ENCODE measurements at regions not wholly inside any gene's neighbourhood (a gene's known extent, or its start where the extent isn't known, plus 50 kb on each side); places are given as distances from the start of the nearest gene placed in this dataset.

GRCh38 chr9:36728651-36729520 lies 156.2 kb downstream of the MELK start:
- no peak overlapping the region for H3K27ac ChIP-seq (ENCODE audit: low read length)
- H3K36me3 ChIP-seq (ENCODE audit: control insufficient read depth in 1 of 2, insufficient read depth in 2 of 2, low read length in 2 of 2), result no peaks in the 10 kb centered on the region
- H3K4me3 ChIP-seq (ENCODE audit: low read depth in 1 of 2, low read length in 2 of 2), result no peak overlapping the region
- no peaks in the 10 kb centered on the region for H3K4me1 ChIP-seq (ENCODE audit: control insufficient read depth in 1 of 2, insufficient read depth in 2 of 2, low read length in 2 of 2)
- no peaks in the 10 kb centered on the region for H3K9me3 ChIP-seq (ENCODE audit: control insufficient read depth in 1 of 2, low read length in 2 of 2)
- H3K27me3 ChIP-seq (ENCODE audit: low read depth, low read length), result no peaks in the 10 kb centered on the region

- H3K9me3 ChIP-seq (ENCODE audit: control insufficient read depth in 1 of 2, low read length in 2 of 2), result no peaks in the 10 kb centered on the region
- no peaks in the 10 kb centered on the region for H3K27me3 ChIP-seq (ENCODE audit: low read depth, low read length)
- no peak overlapping the region for H3K27ac ChIP-seq (ENCODE audit: low read length)
- H3K36me3 ChIP-seq (ENCODE audit: control insufficient read depth in 1 of 2, insufficient read depth in 2 of 2, low read length in 2 of 2), result no peaks in the 10 kb centered on the region
- H3K4me1 ChIP-seq (ENCODE audit: control insufficient read depth in 1 of 2, insufficient read depth in 2 of 2, low read length in 2 of 2), result no peaks in the 10 kb centered on the region
- no peak overlapping the region for H3K4me3 ChIP-seq (ENCODE audit: low read depth in 1 of 2, low read length in 2 of 2)
Measured at GRCh38 chr9:36729906-36730305, 157.2 kb downstream of the MELK start.

GRCh38 chr9:36730414-36730813 lies 157.7 kb downstream of the MELK start:
- Histone ChIP-seq H3K9me3 (ENCODE audit: control insufficient read depth in 1 of 2, low read length in 2 of 2) (no peaks in the 10 kb centered on the region), H3K4me3 (ENCODE audit: low read depth in 1 of 2, low read length in 2 of 2) (no peak overlapping the region), H3K27me3 (ENCODE audit: low read depth, low read length) (no peaks in the 10 kb centered on the region), H3K27ac (ENCODE audit: low read length) (no peak overlapping the region), H3K4me1 (ENCODE audit: control insufficient read depth in 1 of 2, insufficient read depth in 2 of 2, low read length in 2 of 2) (no peaks in the 10 kb centered on the region), H3K36me3 (ENCODE audit: control insufficient read depth in 1 of 2, insufficient read depth in 2 of 2, low read length in 2 of 2) (no peaks in the 10 kb centered on the region)

DNA sequence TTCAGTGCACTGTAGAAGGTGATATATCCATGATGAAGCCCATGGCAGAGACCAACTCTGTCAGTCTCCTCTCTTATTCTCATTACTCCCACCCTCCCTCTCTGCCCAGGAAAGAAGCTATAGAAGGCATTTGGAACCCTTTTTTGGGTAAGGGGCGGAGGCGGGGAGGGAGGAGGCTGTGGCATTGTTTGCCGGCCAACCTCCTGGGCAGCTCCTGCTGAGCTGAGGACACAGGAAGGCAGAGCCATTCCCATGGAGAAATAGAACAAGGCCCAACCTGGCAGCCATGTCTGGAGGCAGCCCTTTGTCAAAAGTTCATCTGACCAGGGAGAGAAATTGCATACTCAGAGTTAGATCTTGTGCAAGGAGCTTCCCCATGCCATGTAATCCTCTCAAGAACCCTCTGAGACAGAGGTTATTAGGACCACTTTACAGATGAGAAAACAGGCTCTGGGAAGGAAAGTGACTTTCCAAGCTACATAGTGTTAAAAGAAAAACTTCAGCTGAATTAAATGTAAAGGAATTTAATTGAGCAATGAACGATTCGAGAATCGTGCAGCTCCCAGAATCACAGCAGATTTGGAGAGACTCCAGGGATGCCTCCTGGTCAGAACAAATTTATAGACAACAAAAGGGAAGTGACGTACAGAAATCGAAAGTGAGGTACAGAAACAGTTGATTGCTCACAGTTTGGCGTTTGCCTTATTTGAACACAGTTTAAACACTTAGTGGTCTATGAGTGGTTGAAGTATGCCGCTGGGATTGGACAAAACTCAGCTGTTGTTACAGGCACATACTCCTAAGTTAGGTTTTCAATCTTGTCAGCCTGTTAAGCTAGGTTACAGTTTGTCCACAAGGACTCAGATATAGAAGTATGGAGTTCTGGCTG lies 158.6 kb downstream of the MELK start:
- no peak overlapping the region for H3K27ac ChIP-seq (ENCODE audit: low read length)
- H3K9me3 ChIP-seq (ENCODE audit: control insufficient read depth in 1 of 2, low read length in 2 of 2), result no peaks in the 10 kb centered on the region
- H3K36me3 ChIP-seq (ENCODE audit: control insufficient read depth in 1 of 2, insufficient read depth in 2 of 2, low read length in 2 of 2), result no peaks in the 10 kb centered on the region
- no peaks in the 10 kb centered on the region for H3K27me3 ChIP-seq (ENCODE audit: low read depth, low read length)
- no peaks in the 10 kb centered on the region for H3K4me1 ChIP-seq (ENCODE audit: control insufficient read depth in 1 of 2, insufficient read depth in 2 of 2, low read length in 2 of 2)
- H3K4me3 ChIP-seq (ENCODE audit: low read depth in 1 of 2, low read length in 2 of 2), result no peak overlapping the region

GRCh38 chr9:36734737-36735136 lies 162.0 kb downstream of the MELK start:
- no peak overlapping the region for H3K27ac ChIP-seq (ENCODE audit: low read length)
- no peaks in the 10 kb centered on the region for H3K4me1 ChIP-seq (ENCODE audit: control insufficient read depth in 1 of 2, insufficient read depth in 2 of 2, low read length in 2 of 2)
- no peaks in the 10 kb centered on the region for H3K9me3 ChIP-seq (ENCODE audit: control insufficient read depth in 1 of 2, low read length in 2 of 2)
- H3K27me3 ChIP-seq (ENCODE audit: low read depth, low read length), result peaks cover 3% of the 10 kb centered on the region
- H3K36me3 ChIP-seq (ENCODE audit: control insufficient read depth in 1 of 2, insufficient read depth in 2 of 2, low read length in 2 of 2), result no peaks in the 10 kb centered on the region
- no peak overlapping the region for H3K4me3 ChIP-seq (ENCODE audit: low read depth in 1 of 2, low read length in 2 of 2)

- no peaks in the 10 kb centered on the region for H3K36me3 ChIP-seq (ENCODE audit: control insufficient read depth in 1 of 2, insufficient read depth in 2 of 2, low read length in 2 of 2)
- no peak overlapping the region for H3K4me3 ChIP-seq (ENCODE audit: low read depth in 1 of 2, low read length in 2 of 2)
- H3K27ac ChIP-seq (ENCODE audit: low read length), result no peak overlapping the region
- H3K4me1 ChIP-seq (ENCODE audit: control insufficient read depth in 1 of 2, insufficient read depth in 2 of 2, low read length in 2 of 2), result no peaks in the 10 kb centered on the region
- H3K27me3 ChIP-seq (ENCODE audit: low read depth, low read length), result peaks cover 8% of the 10 kb centered on the region
- H3K9me3 ChIP-seq (ENCODE audit: control insufficient read depth in 1 of 2, low read length in 2 of 2), result no peaks in the 10 kb centered on the region
Measured at GRCh38 chr9:36736648-36737047, 164.0 kb downstream of the MELK start.

GRCh38 chr9:36738318-36738976 lies 165.8 kb downstream of the MELK start:
- H3K27ac ChIP-seq (ENCODE audit: low read length), result no peak overlapping the region
- peaks cover 8% of the 10 kb centered on the region for H3K27me3 ChIP-seq (ENCODE audit: low read depth, low read length)
- H3K9me3 ChIP-seq (ENCODE audit: control insufficient read depth in 1 of 2, low read length in 2 of 2), result no peaks in the 10 kb centered on the region
- no peaks in the 10 kb centered on the region for H3K36me3 ChIP-seq (ENCODE audit: control insufficient read depth in 1 of 2, insufficient read depth in 2 of 2, low read length in 2 of 2)
- no peak overlapping the region for H3K4me3 ChIP-seq (ENCODE audit: low read depth in 1 of 2, low read length in 2 of 2)
- H3K4me1 ChIP-seq (ENCODE audit: control insufficient read depth in 1 of 2, insufficient read depth in 2 of 2, low read length in 2 of 2), result no peaks in the 10 kb centered on the region

DNA sequence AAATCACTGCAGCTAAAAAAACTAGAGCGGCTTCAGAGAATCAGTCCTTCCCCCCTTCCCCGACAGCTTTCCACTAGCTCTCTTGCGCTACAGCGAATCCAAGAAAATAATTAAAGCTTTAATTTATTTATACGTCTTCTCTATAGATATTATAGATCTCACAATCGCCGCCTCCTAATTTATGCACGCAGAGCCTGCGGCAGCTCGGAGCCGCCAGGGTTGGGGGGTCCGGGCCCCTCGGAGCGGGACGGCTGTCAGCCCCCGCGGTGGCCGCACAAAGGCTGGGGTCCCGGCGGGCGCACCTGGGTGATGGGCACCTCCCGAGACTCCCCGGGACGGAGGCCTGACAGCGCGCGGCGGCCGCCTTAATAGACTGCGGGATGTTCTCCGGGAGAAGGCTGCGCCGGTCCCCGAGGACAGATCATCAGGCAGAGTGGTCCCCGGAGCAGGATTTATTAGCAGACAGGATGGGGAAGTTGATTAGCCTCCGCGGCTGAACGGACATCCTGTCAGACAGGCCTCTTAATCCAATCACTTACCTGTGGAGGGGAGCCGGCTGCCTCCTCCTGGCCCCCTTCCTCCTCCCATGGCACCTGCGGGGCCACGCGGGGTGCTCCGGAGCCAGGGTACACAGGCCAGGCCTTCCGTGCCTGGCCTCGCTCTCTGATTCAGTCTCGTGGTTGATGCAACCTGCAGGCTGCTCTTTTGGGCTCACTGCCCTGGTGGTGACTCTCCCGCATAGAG lies 166.8 kb downstream of the MELK start:
- Histone ChIP-seq H3K27ac (ENCODE audit: low read length) (no peak overlapping the region), H3K27me3 (ENCODE audit: low read depth, low read length) (peaks cover 8% of the 10 kb centered on the region), H3K4me1 (ENCODE audit: control insufficient read depth in 1 of 2, insufficient read depth in 2 of 2, low read length in 2 of 2) (no peaks in the 10 kb centered on the region), H3K9me3 (ENCODE audit: control insufficient read depth in 1 of 2, low read length in 2 of 2) (no peaks in the 10 kb centered on the region), H3K4me3 (ENCODE audit: low read depth in 1 of 2, low read length in 2 of 2) (no peak overlapping the region), H3K36me3 (ENCODE audit: control insufficient read depth in 1 of 2, insufficient read depth in 2 of 2, low read length in 2 of 2) (no peaks in the 10 kb centered on the region)

GRCh38 chr9:36742264-36742663 lies 169.6 kb downstream of the MELK start:
- Histone ChIP-seq H3K9me3 (ENCODE audit: control insufficient read depth in 1 of 2, low read length in 2 of 2) (no peaks in the 10 kb centered on the region), H3K4me3 (ENCODE audit: low read depth in 1 of 2, low read length in 2 of 2) (no peak overlapping the region), H3K36me3 (ENCODE audit: control insufficient read depth in 1 of 2, insufficient read depth in 2 of 2, low read length in 2 of 2) (no peaks in the 10 kb centered on the region), H3K27ac (ENCODE audit: low read length) (no peak overlapping the region), H3K4me1 (ENCODE audit: control insufficient read depth in 1 of 2, insufficient read depth in 2 of 2, low read length in 2 of 2) (no peaks in the 10 kb centered on the region), H3K27me3 (ENCODE audit: low read depth, low read length) (peaks cover 8% of the 10 kb centered on the region)

DNA sequence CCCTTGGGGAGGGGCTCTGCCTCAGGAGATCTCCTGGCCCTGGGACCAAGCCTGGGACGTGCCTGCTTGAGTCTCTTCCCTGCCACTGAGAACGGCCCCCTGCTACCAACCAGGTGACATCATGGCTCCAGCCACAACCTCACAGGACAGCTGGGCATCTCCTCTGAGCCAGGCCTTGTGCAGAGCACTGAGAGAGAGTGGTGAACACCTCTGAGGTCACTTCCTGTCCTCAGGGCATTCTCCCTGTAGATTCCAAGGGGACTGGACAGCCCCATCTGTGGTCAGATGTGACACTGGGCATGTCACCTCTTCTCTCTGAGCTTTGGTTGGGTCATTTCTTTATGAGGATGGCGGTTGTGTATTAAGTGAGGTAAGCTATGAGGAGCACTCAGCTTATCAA lies 172.0 kb downstream of the MELK start:
- no peaks in the 10 kb centered on the region for H3K4me1 ChIP-seq (ENCODE audit: control insufficient read depth in 1 of 2, insufficient read depth in 2 of 2, low read length in 2 of 2)
- no peak overlapping the region for H3K4me3 ChIP-seq (ENCODE audit: low read depth in 1 of 2, low read length in 2 of 2)
- H3K27ac ChIP-seq (ENCODE audit: low read length), result no peak overlapping the region
- H3K36me3 ChIP-seq (ENCODE audit: control insufficient read depth in 1 of 2, insufficient read depth in 2 of 2, low read length in 2 of 2), result no peaks in the 10 kb centered on the region
- no peaks in the 10 kb centered on the region for H3K9me3 ChIP-seq (ENCODE audit: control insufficient read depth in 1 of 2, low read length in 2 of 2)
- peaks cover 11% of the 10 kb centered on the region for H3K27me3 ChIP-seq (ENCODE audit: low read depth, low read length)
